ENCODE measurements at regions not wholly inside any gene's neighbourhood (a gene's known extent, or its start where the extent isn't known, plus 50 kb on each side); places are given as distances from the start of the nearest gene placed in this dataset.

DNA sequence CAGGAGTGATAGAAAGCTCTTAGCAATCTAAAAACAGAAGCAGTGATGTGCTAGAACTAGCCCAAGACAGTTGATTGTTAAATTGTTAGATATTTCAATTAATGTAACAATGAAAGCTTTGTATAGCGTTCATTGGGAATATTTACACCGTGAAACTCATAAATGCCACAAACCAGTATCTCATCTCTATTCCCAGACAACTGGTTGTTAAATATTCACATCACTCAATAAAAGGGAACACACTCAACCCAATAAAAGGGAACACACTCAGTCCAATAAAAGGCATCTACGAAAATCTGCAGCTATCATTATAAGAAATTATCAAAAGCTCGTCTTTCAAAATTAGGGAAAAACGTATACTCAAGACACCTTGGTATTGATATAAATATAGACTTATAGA, 270.9 kb downstream of the CYLC2 start:
- ChIA-PET CTCF (interaction anchor here (0.7 kb wide), 1 partner anchor 1520 kb away, joined by 3 read pairs; no protein-coding TSS in a partner anchor), POLR2A (no interaction called here)
- no peaks in the 10 kb centered on the region for H3K9me3 ChIP-seq (ENCODE audit: control insufficient read depth, insufficient read depth, low read depth, low read length)
- H3K4me1 ChIP-seq (ENCODE audit: control insufficient read depth, insufficient read depth, low read length) = no peaks in the 10 kb centered on the region
- H3K27ac ChIP-seq (ENCODE audit: extremely low read depth, low read depth, low read length) = no peak overlapping the region
- no peak overlapping the region for H3K4me3 ChIP-seq (ENCODE audit: low read depth, low read length)
- H3K36me3 ChIP-seq (ENCODE audit: control insufficient read depth in 2 of 2, insufficient read depth in 1 of 2, low read length in 2 of 2) = no peaks in the 10 kb centered on the region
- TF ChIP-seq, protein P1, sequence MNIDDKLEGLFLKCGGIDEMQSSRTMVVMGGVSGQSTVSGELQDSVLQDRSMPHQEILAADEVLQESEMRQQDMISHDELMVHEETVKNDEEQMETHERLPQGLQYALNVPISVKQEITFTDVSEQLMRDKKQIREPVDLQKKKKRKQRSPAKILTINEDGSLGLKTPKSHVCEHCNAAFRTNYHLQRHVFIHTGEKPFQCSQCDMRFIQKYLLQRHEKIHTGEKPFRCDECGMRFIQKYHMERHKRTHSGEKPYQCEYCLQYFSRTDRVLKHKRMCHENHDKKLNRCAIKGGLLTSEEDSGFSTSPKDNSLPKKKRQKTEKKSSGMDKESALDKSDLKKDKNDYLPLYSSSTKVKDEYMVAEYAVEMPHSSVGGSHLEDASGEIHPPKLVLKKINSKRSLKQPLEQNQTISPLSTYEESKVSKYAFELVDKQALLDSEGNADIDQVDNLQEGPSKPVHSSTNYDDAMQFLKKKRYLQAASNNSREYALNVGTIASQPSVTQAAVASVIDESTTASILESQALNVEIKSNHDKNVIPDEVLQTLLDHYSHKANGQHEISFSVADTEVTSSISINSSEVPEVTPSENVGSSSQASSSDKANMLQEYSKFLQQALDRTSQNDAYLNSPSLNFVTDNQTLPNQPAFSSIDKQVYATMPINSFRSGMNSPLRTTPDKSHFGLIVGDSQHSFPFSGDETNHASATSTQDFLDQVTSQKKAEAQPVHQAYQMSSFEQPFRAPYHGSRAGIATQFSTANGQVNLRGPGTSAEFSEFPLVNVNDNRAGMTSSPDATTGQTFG (tag by site-specific recombination; IDR thresholded peaks at IDR 0.05; ENCODE audit: borderline replicate concordance) = no peak
- TF ChIP-seq, protein P2, sequence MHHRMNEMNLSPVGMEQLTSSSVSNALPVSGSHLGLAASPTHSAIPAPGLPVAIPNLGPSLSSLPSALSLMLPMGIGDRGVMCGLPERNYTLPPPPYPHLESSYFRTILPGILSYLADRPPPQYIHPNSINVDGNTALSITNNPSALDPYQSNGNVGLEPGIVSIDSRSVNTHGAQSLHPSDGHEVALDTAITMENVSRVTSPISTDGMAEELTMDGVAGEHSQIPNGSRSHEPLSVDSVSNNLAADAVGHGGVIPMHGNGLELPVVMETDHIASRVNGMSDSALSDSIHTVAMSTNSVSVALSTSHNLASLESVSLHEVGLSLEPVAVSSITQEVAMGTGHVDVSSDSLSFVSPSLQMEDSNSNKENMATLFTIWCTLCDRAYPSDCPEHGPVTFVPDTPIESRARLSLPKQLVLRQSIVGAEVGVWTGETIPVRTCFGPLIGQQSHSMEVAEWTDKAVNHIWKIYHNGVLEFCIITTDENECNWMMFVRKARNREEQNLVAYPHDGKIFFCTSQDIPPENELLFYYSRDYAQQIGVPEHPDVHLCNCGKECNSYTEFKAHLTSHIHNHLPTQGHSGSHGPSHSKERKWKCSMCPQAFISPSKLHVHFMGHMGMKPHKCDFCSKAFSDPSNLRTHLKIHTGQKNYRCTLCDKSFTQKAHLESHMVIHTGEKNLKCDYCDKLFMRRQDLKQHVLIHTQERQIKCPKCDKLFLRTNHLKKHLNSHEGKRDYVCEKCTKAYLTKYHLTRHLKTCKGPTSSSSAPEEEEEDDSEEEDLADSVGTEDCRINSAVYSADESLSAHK (tag by site-specific recombination; IDR thresholded peaks at IDR 0.05) = no peak
- TF ChIP-seq ZFP37 (tag by site-specific recombination; IDR thresholded peaks at IDR 0.05) (no peak), ZNF664 (tag by site-specific recombination; IDR thresholded peaks at IDR 0.05) (no peak), ZNF585B (tag by site-specific recombination; IDR thresholded peaks at IDR 0.05) (no peak), ZNF157 (tag by site-specific recombination; IDR thresholded peaks at IDR 0.05) (no peak)
- TF ChIP-seq, protein P3, sequence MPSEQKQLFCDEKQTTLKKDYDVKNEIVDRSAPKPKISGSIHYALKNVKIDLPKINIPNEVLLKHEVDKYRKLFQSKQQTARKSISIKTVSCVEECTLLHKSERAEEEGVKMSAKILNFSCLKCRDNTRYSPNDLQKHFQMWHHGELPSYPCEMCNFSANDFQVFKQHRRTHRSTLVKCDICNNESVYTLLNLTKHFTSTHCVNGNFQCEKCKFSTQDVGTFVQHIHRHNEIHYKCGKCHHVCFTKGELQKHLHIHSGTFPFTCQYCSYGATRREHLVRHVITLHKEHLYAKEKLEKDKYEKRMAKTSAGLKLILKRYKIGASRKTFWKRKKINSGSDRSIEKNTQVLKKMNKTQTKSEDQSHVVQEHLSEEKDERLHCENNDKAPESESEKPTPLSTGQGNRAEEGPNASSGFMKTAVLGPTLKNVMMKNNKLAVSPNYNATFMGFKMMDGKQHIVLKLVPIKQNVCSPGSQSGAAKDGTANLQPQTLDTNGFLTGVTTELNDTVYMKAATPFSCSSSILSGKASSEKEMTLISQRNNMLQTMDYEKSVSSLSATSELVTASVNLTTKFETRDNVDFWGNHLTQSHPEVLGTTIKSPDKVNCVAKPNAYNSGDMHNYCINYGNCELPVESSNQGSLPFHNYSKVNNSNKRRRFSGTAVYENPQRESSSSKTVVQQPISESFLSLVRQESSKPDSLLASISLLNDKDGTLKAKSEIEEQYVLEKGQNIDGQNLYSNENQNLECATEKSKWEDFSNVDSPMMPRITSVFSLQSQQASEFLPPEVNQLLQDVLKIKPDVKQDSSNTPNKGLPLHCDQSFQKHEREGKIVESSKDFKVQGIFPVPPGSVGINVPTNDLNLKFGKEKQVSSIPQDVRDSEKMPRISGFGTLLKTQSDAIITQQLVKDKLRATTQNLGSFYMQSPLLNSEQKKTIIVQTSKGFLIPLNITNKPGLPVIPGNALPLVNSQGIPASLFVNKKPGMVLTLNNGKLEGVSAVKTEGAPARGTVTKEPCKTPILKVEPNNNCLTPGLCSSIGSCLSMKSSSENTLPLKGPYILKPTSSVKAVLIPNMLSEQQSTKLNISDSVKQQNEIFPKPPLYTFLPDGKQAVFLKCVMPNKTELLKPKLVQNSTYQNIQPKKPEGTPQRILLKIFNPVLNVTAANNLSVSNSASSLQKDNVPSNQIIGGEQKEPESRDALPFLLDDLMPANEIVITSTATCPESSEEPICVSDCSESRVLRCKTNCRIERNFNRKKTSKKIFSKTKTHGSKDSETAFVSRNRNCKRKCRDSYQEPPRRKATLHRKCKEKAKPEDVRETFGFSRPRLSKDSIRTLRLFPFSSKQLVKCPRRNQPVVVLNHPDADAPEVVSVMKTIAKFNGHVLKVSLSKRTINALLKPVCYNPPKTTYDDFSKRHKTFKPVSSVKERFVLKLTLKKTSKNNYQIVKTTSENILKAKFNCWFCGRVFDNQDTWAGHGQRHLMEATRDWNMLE (tag by site-specific recombination; conservative IDR thresholded peaks at IDR 0.05; ENCODE audit: low read depth) = no peak
- TF ChIP-seq, protein P4, sequence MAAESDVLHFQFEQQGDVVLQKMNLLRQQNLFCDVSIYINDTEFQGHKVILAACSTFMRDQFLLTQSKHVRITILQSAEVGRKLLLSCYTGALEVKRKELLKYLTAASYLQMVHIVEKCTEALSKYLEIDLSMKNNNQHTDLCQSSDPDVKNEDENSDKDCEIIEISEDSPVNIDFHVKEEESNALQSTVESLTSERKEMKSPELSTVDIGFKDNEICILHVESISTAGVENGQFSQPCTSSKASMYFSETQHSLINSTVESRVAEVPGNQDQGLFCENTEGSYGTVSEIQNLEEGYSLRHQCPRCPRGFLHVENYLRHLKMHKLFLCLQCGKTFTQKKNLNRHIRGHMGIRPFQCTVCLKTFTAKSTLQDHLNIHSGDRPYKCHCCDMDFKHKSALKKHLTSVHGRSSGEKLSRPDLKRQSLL (tag by site-specific recombination; IDR thresholded peaks at IDR 0.05) = no peak

DNA sequence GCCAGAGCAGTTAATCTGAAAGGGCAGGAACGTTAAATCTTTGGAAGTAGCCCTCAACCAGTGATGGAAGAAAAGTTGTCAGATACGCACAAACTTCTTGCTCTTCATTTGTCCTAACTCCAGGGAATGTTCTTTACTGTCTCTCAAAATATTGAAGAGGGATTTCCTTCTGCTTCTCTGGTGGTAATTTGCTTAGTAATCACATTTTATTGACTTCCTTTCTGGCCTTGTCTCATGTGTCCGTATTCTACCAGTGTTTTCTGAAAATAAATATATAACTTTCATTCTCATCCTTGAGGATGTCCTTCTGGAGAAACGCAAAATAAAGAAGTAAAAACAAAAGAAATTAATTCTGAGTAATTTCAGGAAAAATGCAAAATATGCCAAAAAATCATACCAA, 282.1 kb downstream of the CYLC2 start:
- POLR2A ChIA-PET = no interaction called here
- Histone ChIP-seq H3K9me3 (ENCODE audit: control insufficient read depth, insufficient read depth, low read depth, low read length) (no peaks in the 10 kb centered on the region), H3K4me1 (ENCODE audit: control insufficient read depth, insufficient read depth, low read length) (no peaks in the 10 kb centered on the region), H3K4me3 (ENCODE audit: low read depth, low read length) (no peak overlapping the region), H3K36me3 (ENCODE audit: control insufficient read depth in 2 of 2, insufficient read depth in 1 of 2, low read length in 2 of 2) (no peaks in the 10 kb centered on the region), H3K27ac (ENCODE audit: extremely low read depth, low read depth, low read length) (no peak overlapping the region)
- CTCF ChIA-PET = no interaction called here
- no peak for TF ChIP-seq ZNF677 (tag by site-specific recombination; IDR thresholded peaks at IDR 0.05)
- no peak for TF ChIP-seq ZNF302 (tag by site-specific recombination; IDR thresholded peaks at IDR 0.05; ENCODE audit: low read depth)
- no peak for TF ChIP-seq ZNF785 (tag by site-specific recombination; IDR thresholded peaks at IDR 0.05)
- TF ChIP-seq KLF1 (tag by site-specific recombination; IDR thresholded peaks at IDR 0.05) = no peak
- TF ChIP-seq ZSCAN23 (tag by site-specific recombination; IDR thresholded peaks at IDR 0.05) = no peak
- no peak for TF ChIP-seq ZNF558 (tag by site-specific recombination; IDR thresholded peaks at IDR 0.05)
- no peak for TF ChIP-seq KLF10 (tag by site-specific recombination; IDR thresholded peaks at IDR 0.05)
- no peak for TF ChIP-seq ZNF394 (tag by site-specific recombination; IDR thresholded peaks at IDR 0.05; ENCODE audit: borderline replicate concordance)
- TF ChIP-seq, protein P5, sequence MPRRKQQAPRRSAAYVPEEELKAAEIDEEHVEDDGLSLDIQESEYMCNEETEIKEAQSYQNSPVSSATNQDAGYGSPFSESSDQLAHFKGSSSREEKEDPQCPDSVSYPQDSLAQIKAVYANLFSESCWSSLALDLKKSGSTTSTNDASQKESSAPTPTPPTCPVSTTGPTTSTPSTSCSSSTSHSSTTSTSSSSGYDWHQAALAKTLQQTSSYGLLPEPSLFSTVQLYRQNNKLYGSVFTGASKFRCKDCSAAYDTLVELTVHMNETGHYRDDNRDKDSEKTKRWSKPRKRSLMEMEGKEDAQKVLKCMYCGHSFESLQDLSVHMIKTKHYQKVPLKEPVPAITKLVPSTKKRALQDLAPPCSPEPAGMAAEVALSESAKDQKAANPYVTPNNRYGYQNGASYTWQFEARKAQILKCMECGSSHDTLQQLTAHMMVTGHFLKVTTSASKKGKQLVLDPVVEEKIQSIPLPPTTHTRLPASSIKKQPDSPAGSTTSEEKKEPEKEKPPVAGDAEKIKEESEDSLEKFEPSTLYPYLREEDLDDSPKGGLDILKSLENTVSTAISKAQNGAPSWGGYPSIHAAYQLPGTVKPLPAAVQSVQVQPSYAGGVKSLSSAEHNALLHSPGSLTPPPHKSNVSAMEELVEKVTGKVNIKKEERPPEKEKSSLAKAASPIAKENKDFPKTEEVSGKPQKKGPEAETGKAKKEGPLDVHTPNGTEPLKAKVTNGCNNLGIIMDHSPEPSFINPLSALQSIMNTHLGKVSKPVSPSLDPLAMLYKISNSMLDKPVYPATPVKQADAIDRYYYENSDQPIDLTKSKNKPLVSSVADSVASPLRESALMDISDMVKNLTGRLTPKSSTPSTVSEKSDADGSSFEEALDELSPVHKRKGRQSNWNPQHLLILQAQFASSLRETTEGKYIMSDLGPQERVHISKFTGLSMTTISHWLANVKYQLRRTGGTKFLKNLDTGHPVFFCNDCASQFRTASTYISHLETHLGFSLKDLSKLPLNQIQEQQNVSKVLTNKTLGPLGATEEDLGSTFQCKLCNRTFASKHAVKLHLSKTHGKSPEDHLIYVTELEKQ (tag by site-specific recombination; IDR thresholded peaks at IDR 0.05; ENCODE audit: borderline replicate concordance) = no peak
- TF ChIP-seq, protein P6, sequence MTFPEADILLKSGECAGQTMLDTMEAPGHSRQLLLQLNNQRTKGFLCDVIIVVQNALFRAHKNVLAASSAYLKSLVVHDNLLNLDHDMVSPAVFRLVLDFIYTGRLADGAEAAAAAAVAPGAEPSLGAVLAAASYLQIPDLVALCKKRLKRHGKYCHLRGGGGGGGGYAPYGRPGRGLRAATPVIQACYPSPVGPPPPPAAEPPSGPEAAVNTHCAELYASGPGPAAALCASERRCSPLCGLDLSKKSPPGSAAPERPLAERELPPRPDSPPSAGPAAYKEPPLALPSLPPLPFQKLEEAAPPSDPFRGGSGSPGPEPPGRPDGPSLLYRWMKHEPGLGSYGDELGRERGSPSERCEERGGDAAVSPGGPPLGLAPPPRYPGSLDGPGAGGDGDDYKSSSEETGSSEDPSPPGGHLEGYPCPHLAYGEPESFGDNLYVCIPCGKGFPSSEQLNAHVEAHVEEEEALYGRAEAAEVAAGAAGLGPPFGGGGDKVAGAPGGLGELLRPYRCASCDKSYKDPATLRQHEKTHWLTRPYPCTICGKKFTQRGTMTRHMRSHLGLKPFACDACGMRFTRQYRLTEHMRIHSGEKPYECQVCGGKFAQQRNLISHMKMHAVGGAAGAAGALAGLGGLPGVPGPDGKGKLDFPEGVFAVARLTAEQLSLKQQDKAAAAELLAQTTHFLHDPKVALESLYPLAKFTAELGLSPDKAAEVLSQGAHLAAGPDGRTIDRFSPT (tag by site-specific recombination; IDR thresholded peaks at IDR 0.05) = no peak
